ENCODE measurements at regions not wholly inside any gene's neighbourhood (a gene's known extent, or its start where the extent isn't known, plus 50 kb on each side); places are given as distances from the start of the nearest gene placed in this dataset.

DNA sequence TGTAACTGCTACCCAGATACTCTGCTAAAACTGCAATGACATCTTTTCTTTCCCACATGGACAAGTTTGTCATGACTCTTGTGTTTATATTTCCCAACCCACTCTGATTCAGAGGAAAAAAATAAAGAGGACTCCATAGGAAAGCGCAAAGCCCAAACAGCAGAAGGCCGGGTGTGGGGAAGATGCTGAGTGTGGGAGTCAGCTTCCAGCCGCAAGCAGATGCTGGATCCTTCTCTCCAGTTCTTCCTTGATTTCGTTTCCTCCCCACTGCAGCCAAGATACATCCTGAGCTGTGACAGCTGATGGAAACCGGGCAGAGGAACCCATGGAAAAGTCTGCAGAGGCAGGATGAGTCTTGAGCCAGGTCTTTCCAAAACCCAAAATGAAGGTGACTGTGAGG lies 498.2 kb downstream of the PLPP3 start:
- TF ChIP-seq, protein P1, sequence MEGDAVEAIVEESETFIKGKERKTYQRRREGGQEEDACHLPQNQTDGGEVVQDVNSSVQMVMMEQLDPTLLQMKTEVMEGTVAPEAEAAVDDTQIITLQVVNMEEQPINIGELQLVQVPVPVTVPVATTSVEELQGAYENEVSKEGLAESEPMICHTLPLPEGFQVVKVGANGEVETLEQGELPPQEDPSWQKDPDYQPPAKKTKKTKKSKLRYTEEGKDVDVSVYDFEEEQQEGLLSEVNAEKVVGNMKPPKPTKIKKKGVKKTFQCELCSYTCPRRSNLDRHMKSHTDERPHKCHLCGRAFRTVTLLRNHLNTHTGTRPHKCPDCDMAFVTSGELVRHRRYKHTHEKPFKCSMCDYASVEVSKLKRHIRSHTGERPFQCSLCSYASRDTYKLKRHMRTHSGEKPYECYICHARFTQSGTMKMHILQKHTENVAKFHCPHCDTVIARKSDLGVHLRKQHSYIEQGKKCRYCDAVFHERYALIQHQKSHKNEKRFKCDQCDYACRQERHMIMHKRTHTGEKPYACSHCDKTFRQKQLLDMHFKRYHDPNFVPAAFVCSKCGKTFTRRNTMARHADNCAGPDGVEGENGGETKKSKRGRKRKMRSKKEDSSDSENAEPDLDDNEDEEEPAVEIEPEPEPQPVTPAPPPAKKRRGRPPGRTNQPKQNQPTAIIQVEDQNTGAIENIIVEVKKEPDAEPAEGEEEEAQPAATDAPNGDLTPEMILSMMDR (conservative IDR thresholded peaks at IDR 0.05; ENCODE audit: low read length): no peak
- no peak for TF ChIP-seq EZH2phosphoT487 (IDR thresholded peaks at IDR 0.05; ENCODE audit: borderline replicate concordance)

Data from Loucy (cell line).